Colonic mucosa (tissue), 4 donors: ENCODE measurements at regions not wholly inside any gene's neighbourhood (a gene's known extent, or its start where the extent isn't known, plus 50 kb on each side); places are given as distances from the start of the nearest gene placed in this dataset.
"Not testable (repeated sequence)": the region's sequence is repeated elsewhere in the genome, so short reads cannot be mapped to it uniquely, and the experiment has no call there.

Source experiments
- DNase-seq: peaks from one replicate; pipeline ENCODE4 v3.0.0-alpha.2; 2020
- H3K27ac ChIP-seq: fragments of 200-600 bp; one replicate; pipeline ENCODE4 v1.8.0; 2021
- H3K27me3 ChIP-seq: fragments of 200-600 bp; one replicate; pipeline ENCODE4 v1.8.0; 2021
- H3K36me3 ChIP-seq: fragments of 200-600 bp; one replicate; pipeline ENCODE4 v1.8.0; 2021
- H3K4me1 ChIP-seq: fragments of 200-600 bp; one replicate; pipeline ENCODE4 v1.8.0; 2021; ENCODE audit warnings: mild to moderate bottlenecking
- H3K4me3 ChIP-seq: fragments of 200-600 bp; one replicate; pipeline ENCODE4 v1.8.0; 2021
- H3K9ac ChIP-seq, 2 donors: one replicate each; pipeline ENCODE4 v1.7.0; 2013; ENCODE audit warnings: control low read depth in 2 of 2, low read depth in 2 of 2, low read length in 2 of 2
- H3K9me3 ChIP-seq: fragments of 200-600 bp; one replicate; pipeline ENCODE4 v1.8.0; 2021
- CTCF ChIP-seq: fragments of 200-600 bp; IDR thresholded peaks from one replicate; pipeline ENCODE4 v1.8.0; 2022; ENCODE audit warnings: antibody characterized with exemption, mild to moderate bottlenecking
- intact Hi-C: fragments of 100-400 bp; cut with DNase I; formaldehyde crosslinking; loops from one replicate; pipeline ENCODE4 v1.14.1; 2022
- donor health status: healthy.
- donor health status: DM: no; HTN: no; CAD: no.
- donor health status: DM: no; HTN: no; CAD: no.

- H3K36me3 ChIP-seq, H3K4me1 ChIP-seq, H3K27ac ChIP-seq, H3K4me3 ChIP-seq, DNase-seq, intact Hi-C loops, H3K9ac ChIP-seq, H3K9me3 ChIP-seq, H3K27me3 ChIP-seq: not testable (repeated sequence)
These were observed 264.7 kb upstream of the ZNF322 start for GRCh38 chr6:26924206-26924605.

DNA sequence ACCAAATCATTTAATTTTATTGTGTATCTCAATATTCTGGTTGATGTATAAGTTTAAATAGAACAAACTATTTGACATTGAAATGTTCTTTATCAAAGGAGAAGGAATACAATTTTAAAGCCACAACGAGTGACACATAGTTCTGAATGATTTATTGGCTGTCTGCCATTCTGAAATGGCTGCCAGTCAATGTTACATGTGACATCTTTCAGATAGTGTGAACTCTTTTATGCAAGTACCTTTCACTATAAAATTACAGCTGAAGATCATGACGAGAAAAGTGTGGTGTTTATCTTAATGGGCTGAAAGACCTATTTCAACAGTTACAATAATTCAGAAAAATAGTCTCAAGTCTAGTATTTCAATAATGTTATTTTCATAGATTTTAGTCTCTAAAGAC, 268.6 kb upstream of the ZNF322 start:
- H3K9ac ChIP-seq, H3K4me1 ChIP-seq, DNase-seq, H3K9me3 ChIP-seq, intact Hi-C loops, H3K4me3 ChIP-seq, H3K36me3 ChIP-seq, H3K27ac ChIP-seq, H3K27me3 ChIP-seq: not testable (repeated sequence)

- H3K27ac ChIP-seq, H3K4me1 ChIP-seq, H3K9me3 ChIP-seq, H3K9ac ChIP-seq, DNase-seq, H3K36me3 ChIP-seq, H3K4me3 ChIP-seq, H3K27me3 ChIP-seq, intact Hi-C loops: not testable (repeated sequence)
These were observed 277.7 kb upstream of the ZNF322 start for GRCh38 chr6:26937258-26937657.

DNA sequence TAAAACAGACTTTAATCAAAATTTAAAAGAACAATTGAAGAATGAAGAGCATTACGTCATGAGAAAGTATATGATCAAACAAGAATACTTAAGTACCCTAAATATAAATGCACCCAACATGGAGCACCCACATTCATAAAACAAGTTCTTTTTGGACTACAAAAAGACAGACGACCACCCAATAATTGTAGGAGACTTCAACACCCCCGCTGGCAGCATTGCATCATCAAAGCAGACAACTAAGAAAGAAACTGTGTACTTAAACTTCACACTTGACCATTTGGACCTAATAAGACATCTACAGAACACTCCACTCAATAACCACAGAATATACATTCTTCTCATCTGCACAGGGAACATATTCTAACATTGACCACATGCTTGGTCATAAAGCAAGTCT, 291.7 kb upstream of the ZNF322 start:
- H3K27me3 ChIP-seq: not testable (repeated sequence)

DNA sequence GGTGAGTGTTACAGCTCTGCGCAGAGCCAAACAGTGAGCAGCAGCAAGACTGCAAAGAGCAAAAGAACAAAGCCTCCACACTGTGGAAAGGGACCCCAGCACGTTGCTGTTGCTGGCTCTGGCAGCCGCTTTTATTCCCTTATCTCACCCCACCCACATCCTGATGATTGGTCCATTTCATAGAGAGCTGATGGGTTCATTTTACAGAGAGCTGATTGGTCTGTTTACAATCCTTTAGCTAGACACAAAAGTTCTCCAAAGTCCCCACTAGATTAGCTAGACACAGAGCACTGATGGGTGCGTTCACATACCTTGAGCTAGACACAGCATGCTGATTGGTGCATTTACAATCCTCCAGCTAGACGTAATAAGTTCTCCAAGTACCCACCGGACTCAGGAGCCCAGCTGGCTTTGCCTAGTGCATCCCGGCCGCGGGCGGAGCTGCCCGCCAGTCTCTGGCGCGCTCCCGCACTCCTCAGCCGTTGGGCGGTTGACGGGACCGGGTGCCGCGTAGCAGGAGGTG, 291.4 kb upstream of the PRSS16 start:
- intact Hi-C loops, H3K27me3 ChIP-seq, H3K4me1 ChIP-seq, H3K9me3 ChIP-seq, H3K9ac ChIP-seq, H3K36me3 ChIP-seq: not testable (repeated sequence)
- peak overlapping the region; percentile 59 for H3K4me3 ChIP-seq
- DNase-seq: peak; percentile 61
- peak overlapping the region; percentile 89 for H3K27ac ChIP-seq

More for the DNA sequence above, 291.7 kb upstream of the ZNF322 start:
- intact Hi-C loops, H3K9ac ChIP-seq, H3K4me1 ChIP-seq, H3K9me3 ChIP-seq, H3K36me3 ChIP-seq, H3K27ac ChIP-seq, DNase-seq, H3K4me3 ChIP-seq: not testable (repeated sequence)

- Histone ChIP-seq H3K4me3 (peak overlapping the region; percentile 59), H3K9ac (peak overlapping the region in 1 of 2 donors; percentile 35), H3K27ac (peak overlapping the region; percentile 89)
- intact Hi-C loops, H3K9me3 ChIP-seq, H3K27me3 ChIP-seq, H3K4me1 ChIP-seq, H3K36me3 ChIP-seq: not testable (repeated sequence)
- TF ChIP-seq CTCF: peak; percentile 49
- DNase-seq: peak; percentile 88
These were observed 290.8 kb upstream of the PRSS16 start for GRCh38 chr6:26956601-26957184.

DNA sequence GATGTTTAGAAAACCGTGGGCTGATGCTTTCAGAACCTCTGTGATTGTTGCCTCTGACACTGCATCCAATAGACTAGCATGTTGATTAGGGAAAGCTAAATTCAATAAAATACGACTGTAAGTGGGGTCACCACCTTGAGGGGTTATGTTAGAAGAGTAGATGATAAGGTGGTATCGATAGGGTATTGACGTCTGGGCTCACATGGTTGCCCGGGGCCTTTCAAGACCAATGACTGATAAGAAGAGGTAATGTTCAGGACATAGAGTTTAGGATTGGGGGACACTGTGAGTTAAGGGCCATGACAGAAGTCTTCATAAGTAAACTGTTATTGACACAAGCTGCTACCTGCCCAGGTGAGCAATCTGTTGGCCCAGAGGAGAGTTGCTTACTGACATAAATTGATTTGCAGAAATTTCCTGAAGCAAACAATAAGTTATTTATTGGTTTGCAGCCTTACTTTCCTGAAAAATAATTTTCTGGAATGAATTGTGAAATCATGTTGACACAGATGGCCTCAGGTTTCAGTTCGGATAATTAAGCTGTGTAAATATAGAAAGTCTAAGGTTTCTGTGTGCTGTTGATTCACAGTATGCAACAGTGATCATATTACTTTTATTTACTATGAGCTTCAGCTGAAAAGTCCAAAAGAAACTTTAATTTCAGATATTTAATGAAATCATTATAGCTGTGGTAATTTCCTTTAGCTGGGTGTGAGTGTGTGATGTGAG, 289.9 kb upstream of the PRSS16 start:
- H3K4me1 ChIP-seq, H3K9me3 ChIP-seq, H3K27ac ChIP-seq, intact Hi-C loops, H3K27me3 ChIP-seq, H3K36me3 ChIP-seq, H3K9ac ChIP-seq: not testable (repeated sequence)
- peak overlapping the region; percentile 59 for H3K4me3 ChIP-seq
- peak; percentile 17 for DNase-seq

DNA sequence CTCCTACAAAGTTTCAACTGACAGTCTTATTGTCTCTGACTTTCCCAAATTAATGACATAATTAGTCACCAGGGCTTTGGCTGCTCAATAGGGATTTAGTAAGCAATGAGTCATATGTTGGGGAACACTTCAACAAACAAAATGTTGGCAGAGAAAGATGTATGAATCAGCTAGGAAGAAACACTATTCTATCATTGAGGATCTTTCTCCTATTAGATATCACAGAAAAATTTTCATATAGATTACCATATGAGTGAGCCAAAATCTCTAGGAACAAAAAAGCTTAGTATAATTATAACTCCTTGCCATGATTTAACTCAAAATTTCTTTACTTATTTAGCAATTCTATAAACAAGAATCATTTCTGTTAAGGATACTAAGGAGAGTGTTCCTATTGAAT, 286.3 kb upstream of the PRSS16 start:
- H3K9ac ChIP-seq, DNase-seq, H3K27me3 ChIP-seq, H3K27ac ChIP-seq, H3K4me3 ChIP-seq, H3K4me1 ChIP-seq, H3K9me3 ChIP-seq, intact Hi-C loops, H3K36me3 ChIP-seq: not testable (repeated sequence)

DNA sequence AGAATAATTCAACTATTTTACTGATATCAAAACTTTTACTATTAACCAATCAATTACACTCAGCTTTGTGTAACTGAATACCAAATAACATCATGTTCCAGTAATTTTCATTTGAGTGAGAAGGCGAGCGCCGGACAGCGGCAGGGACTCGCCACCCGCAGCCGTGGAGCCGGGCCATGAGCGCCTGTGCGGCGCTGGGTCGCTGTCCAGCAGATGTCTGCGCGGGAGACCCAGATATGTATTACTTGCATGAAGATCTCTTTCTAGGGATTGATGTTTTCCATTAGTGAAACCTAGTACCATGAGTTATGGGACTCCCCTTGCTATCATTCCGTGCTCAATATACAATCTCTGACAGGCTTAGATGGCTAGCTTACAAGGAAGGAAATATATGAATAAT, 245.1 kb upstream of the PRSS16 start:
- Histone ChIP-seq H3K36me3 (no peaks in the 10 kb centered on the region), H3K27me3 (no peaks in the 10 kb centered on the region), H3K4me1 (no peaks in the 10 kb centered on the region), H3K9ac (no peak overlapping the region), H3K27ac (no peak overlapping the region), H3K4me3 (no peak overlapping the region), H3K9me3 (no peaks in the 10 kb centered on the region)
- no peak for DNase-seq
- intact Hi-C loops: no loop called here
- no peak for TF ChIP-seq CTCF
